ENCODE measurements at regions not wholly inside any gene's neighbourhood (a gene's known extent, or its start where the extent isn't known, plus 50 kb on each side); places are given as distances from the start of the nearest gene placed in this dataset.
"Not testable (repeated sequence)": the region's sequence is repeated elsewhere in the genome, so short reads cannot be mapped to it uniquely, and the experiment has no call there.

- DNase-seq (ENCODE audit: low read depth), result no peak
- TF ChIP-seq CTCF (IDR thresholded peaks at IDR 0.05; ENCODE audit: insufficient read depth, low read depth, low read length, missing control alignments), result no peak
- no peak overlapping the region for H3K4me3 ChIP-seq (ENCODE audit: low read depth, low read length)
These were observed 193.9 kb downstream of the UBE3A start for GRCh38 chr15:25244731-25245585.

GRCh38 chr15:25245801-25246622 lies 192.8 kb downstream of the UBE3A start:
- no peak for DNase-seq (ENCODE audit: low read depth)
- TF ChIP-seq CTCF (IDR thresholded peaks at IDR 0.05; ENCODE audit: insufficient read depth, low read depth, low read length, missing control alignments), result no peak
- no peak overlapping the region for H3K4me3 ChIP-seq (ENCODE audit: low read depth, low read length)

- TF ChIP-seq CTCF (IDR thresholded peaks at IDR 0.05; ENCODE audit: insufficient read depth, low read depth, low read length, missing control alignments), result no peak
- DNase-seq (ENCODE audit: low read depth), result no peak
- H3K4me3 ChIP-seq (ENCODE audit: low read depth, low read length), result no peak overlapping the region
These were observed 192.0 kb downstream of the UBE3A start for GRCh38 chr15:25246641-25247406.

- no peak for DNase-seq (ENCODE audit: low read depth)
- H3K4me3 ChIP-seq (ENCODE audit: low read depth, low read length), result no peak overlapping the region
- no peak for TF ChIP-seq CTCF (IDR thresholded peaks at IDR 0.05; ENCODE audit: insufficient read depth, low read depth, low read length, missing control alignments)
These were observed 191.3 kb downstream of the UBE3A start for GRCh38 chr15:25247407-25248038.

GRCh38 chr15:25248087-25248486 lies 190.7 kb downstream of the UBE3A start:
- DNase-seq (ENCODE audit: low read depth); H3K4me3 ChIP-seq (ENCODE audit: low read depth, low read length): not testable (repeated sequence)

GRCh38 chr15:25248583-25249235 lies 190.1 kb downstream of the UBE3A start:
- DNase-seq (ENCODE audit: low read depth), result no peak
- H3K4me3 ChIP-seq (ENCODE audit: low read depth, low read length), result no peak overlapping the region
- no peak for TF ChIP-seq CTCF (IDR thresholded peaks at IDR 0.05; ENCODE audit: insufficient read depth, low read depth, low read length, missing control alignments)

Data from GM12865 (cell line).